Sigmoid colon (tissue), 4 donors: ENCODE measurements at regions not wholly inside any gene's neighbourhood (a gene's known extent, or its start where the extent isn't known, plus 50 kb on each side); places are given as distances from the start of the nearest gene placed in this dataset.

Experiments
- EP300 ChIP-seq, 4 donors: sonication (generic); formaldehyde crosslinking; IDR thresholded peaks; one replicate each; pipeline ENCODE4 v1.6.1; 2017; ENCODE audit warnings: antibody characterized with exemption in 4 of 4
- POLR2AphosphoS5 ChIP-seq, 4 donors: sonication (generic); formaldehyde crosslinking; IDR thresholded peaks; one replicate each; pipeline ENCODE4 v1.6.1; 2017; ENCODE audit warnings: antibody characterized with exemption in 4 of 4

DNA sequence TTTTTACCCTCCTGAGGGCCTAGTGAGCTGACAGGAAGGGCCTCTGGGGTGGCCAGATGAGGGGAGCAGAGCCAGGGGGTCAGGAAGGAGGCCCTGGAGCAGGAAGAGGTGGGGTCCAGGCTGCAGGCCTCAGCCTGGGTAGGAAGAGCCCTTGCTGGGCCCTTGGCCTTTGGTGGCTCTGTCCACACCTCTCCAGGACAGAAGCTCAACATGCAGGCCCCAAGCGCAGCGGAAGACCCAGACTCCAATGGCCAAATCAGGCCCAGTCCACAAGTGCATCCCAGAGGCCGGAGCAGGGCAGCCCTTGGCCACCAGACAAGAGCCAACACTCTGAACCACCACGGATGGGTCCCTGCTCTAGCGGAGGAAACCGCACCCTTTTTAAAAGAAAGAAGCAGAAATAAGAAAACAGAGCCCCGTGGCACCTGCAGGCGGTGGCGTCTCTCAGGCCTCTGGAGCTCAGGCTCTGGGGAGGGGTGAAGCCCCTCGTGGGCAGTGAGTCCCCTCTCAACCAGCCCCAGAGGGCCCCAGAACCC is 52.8 kb downstream of the FOXL3 start:
- TF ChIP-seq EP300 (IDR thresholded peaks at IDR 0.05) = no peak
- TF ChIP-seq POLR2AphosphoS5 (IDR thresholded peaks at IDR 0.05) = no peak
